Cardiac fibroblast (primary cell): ENCODE measurements at regions not wholly inside any gene's neighbourhood (a gene's known extent, or its start where the extent isn't known, plus 50 kb on each side); places are given as distances from the start of the nearest gene placed in this dataset.

ENCODE experiments used
- DNase-seq, 2 donors: peaks; one replicate each; pipeline versions ENCODE4 v3.0.0 to v3.0.0-alpha.2; 2010; ENCODE audit warnings: low read depth in 2 of 2
- H3K4me3 ChIP-seq, 2 donors: replicated peaks in 1 of 2; 1 replicate in 1 of 2; 2 replicates in 1 of 2; pipeline ENCODE4 v1.5.1; 2011; ENCODE audit warnings: low read depth in 2 of 2, low read length in 2 of 2, mild to moderate bottlenecking in 2 of 2, moderate library complexity in 1 of 2
- TF ChIP-seq, protein P1 (sequence below): IDR thresholded peaks from one replicate; pipeline ENCODE4 v1.5.1; 2011; ENCODE audit warnings: low read depth, mild to moderate bottlenecking, low read length, inconsistent platforms

DNA sequence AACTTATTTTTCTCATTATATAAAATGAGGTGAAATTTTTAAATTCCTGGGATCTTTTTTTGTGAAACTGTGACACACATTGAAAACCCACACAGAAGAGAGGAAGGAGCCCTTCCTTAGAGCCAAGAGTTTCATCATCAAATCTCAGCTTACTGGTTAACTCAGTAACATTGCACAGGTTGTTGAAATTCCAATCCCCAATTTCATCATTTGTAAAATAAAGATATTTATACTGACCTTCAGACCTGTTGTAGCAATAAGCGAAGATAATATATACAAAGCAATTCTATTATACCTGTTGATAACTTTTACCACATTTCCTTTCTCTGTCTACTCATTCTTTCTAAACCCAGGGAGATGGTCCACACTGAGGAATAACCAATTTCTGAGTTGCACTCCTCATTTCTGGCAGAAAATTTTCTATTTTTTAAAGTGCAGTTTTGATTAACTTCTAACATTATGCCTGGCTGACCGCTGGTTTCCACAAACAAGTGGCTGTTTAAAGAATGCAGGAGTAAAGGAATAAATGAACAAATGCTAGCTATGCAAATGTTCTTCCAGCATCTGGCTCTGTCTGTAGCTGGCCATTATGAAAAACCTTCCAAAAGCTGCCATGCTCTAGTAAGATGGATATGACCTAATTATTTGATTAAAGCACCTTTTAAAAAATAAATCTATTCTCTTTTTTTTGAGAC lies 105.7 kb upstream of the LINC00305 start:
- TF ChIP-seq, protein P1, sequence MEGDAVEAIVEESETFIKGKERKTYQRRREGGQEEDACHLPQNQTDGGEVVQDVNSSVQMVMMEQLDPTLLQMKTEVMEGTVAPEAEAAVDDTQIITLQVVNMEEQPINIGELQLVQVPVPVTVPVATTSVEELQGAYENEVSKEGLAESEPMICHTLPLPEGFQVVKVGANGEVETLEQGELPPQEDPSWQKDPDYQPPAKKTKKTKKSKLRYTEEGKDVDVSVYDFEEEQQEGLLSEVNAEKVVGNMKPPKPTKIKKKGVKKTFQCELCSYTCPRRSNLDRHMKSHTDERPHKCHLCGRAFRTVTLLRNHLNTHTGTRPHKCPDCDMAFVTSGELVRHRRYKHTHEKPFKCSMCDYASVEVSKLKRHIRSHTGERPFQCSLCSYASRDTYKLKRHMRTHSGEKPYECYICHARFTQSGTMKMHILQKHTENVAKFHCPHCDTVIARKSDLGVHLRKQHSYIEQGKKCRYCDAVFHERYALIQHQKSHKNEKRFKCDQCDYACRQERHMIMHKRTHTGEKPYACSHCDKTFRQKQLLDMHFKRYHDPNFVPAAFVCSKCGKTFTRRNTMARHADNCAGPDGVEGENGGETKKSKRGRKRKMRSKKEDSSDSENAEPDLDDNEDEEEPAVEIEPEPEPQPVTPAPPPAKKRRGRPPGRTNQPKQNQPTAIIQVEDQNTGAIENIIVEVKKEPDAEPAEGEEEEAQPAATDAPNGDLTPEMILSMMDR, result no peak
- no peak overlapping the region for H3K4me3 ChIP-seq
- no peak for DNase-seq

DNA sequence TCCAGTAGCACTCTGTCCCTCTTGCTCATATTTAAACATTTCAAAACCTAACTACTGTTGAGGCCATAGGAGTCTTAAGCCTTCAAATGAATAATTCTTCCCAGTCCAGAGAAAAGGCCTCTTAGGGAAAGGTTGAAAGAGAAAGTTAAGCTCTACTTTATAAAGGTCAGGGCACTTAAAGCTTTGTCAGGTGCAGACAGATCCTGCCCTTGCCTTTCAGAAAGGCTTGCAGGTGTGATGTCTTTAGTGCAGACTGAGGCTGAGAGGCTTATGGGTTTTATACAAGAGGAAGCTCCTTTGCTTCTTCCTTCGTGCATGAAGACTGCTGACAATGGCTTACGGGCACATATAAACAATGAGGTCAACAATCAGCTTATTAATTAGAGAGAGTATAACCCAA lies 105.0 kb upstream of the LINC00305 start:
- DNase-seq, result no peak
- H3K4me3 ChIP-seq, result no peak overlapping the region
- TF ChIP-seq, protein P1, result no peak

DNA sequence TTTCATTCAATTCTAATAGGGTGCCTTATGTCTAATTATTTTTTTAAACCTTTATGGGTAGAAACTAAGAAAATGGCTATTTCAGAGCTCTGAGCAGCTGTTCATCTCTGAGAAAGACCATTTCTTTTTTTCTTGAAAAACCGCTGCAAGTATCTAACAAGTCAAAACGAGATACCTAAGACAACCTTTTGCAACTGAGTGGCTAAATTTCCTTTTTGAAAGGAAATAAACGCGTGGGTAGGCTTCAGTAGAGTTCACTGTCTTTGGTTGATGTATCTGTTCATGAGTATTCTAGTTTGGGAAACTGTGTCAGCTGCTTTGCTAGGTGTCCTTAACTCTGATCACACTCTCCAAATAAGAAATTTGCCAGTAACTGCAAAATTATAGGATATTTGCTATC lies 104.3 kb upstream of the LINC00305 start:
- TF ChIP-seq, protein P1, result no peak
- no peak overlapping the region for H3K4me3 ChIP-seq
- DNase-seq, result no peak

DNA sequence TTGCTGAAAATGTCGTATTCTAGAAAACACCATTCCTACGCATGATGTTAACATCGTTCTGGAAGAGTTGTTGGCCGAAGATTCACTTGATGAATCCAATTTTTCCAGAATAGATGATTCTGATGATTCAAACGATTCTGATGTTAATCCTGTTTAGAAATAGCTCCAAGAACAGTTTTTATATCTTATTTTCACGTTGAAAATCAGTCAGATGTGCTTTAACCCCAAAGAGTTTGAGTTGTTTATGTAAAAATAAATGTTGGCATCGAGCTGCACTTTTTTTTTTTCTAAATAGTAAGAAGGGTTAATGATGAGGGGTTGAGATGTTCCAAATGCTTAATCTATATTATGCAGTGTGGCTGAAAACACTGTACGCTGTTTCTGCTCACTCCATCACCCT lies 99.9 kb upstream of the LINC00305 start:
- no peak for DNase-seq
- H3K4me3 ChIP-seq, result no peak overlapping the region
- TF ChIP-seq, protein P1, result no peak

DNA sequence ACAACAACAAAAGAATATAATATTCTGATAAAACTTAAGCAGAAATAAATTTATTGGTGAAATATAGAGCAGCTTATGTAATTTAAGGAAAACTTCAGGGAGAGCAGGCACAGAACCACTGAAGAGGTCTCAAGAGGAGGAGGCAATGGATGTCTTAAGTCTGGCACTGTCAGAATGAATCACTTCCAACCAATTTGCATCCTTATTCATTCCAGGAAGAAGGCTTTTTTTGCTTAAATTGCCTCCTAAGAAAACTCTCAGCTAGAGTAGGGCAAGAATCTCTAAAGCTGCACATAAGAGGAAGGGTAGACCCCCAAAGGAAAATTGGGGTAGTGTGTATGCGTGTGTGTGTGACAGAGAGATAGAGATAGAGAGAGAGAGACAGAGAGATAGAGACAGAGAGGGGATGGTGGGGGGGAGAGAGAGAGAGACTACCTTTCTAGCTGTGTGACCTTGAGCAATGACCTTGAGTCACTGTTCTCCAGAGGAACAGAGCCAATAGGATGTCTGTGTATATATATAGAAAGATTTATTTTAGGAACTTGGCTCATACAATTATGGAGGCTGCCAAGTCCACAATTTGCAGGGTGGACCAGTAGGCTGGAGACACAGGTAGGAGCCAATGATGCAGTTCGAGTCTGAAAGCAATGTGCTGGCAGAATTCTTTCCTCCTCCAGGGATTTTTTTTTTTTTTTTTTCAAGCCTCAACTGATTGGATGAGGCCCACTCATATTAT lies 96.4 kb upstream of the LINC00305 start:
- TF ChIP-seq, protein P1, result no peak
- no peak overlapping the region for H3K4me3 ChIP-seq
- DNase-seq, result no peak

DNA sequence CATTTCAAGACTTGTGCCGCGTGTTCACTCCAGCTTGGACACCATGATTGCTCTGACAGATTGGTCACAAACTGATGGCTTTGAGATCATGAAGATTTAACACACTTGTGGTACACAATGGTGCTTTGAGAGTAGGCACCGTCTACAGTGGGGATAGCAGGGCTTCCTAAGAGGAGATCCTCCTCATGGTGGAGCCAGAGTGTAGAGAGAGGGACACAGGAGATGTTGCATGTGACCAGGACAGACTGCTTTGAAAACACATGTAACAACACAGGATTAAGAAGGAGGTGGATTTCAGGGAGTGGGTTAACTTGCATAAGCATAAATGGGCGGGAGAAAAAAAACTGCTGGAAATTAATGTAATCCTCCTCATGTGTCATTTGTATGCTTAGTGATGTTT lies 95.7 kb upstream of the LINC00305 start:
- H3K4me3 ChIP-seq, result no peak overlapping the region
- no peak for DNase-seq
- TF ChIP-seq, protein P1, result no peak

DNA sequence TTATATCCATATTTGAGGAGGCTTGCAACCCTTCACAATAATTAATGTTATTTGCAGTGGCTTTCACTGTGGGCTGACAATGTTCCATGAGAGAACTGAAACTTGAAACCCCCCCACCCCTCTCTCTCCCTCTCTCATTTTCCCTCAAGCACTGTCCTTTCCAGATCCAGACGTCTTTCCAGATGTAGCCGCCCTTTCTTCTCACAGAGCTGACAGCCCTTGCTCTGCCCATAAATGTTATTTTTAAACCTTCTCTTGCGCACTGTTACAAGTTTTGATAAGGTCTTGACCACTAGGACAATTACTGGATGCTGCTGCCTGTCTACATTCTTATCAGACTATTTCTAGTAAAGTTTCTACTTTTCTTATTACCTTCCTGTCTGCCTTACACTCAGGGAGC lies 91.4 kb upstream of the LINC00305 start:
- no peak for DNase-seq
- no peak overlapping the region for H3K4me3 ChIP-seq
- TF ChIP-seq, protein P1, result no peak
